ENCODE measurements at regions not wholly inside any gene's neighbourhood (a gene's known extent, or its start where the extent isn't known, plus 50 kb on each side); places are given as distances from the start of the nearest gene placed in this dataset.
"Not testable (repeated sequence)": the region's sequence is repeated elsewhere in the genome, so short reads cannot be mapped to it uniquely, and the experiment has no call there.

- intact Hi-C loops (cut with micrococcal nuclease), result no loop called here
These were observed 181.7 kb upstream of the NPY2R start for GRCh38 chr4:155026715-155027114.

GRCh38 chr4:155032521-155033229, 175.8 kb upstream of the NPY2R start:
- intact Hi-C loops (cut with micrococcal nuclease), result no loop called here

GRCh38 chr4:155033604-155034003, 174.8 kb upstream of the NPY2R start:
- intact Hi-C loops (cut with micrococcal nuclease), result no loop called here

- intact Hi-C loops (cut with micrococcal nuclease), result no loop called here
These were observed 171.4 kb upstream of the NPY2R start for GRCh38 chr4:155037031-155037430.

- intact Hi-C loops (cut with micrococcal nuclease), result no loop called here
These were observed 170.0 kb upstream of the NPY2R start for GRCh38 chr4:155038459-155038858.

- intact Hi-C loops (cut with micrococcal nuclease), result no loop called here
These were observed 169.3 kb upstream of the NPY2R start for GRCh38 chr4:155039162-155039561.

- intact Hi-C loops (cut with micrococcal nuclease), result no loop called here
These were observed 168.4 kb upstream of the NPY2R start for GRCh38 chr4:155040031-155040430.

GRCh38 chr4:155042014-155042413, 166.4 kb upstream of the NPY2R start:
- intact Hi-C loops (cut with micrococcal nuclease), result no loop called here

GRCh38 chr4:155044251-155044650, 164.2 kb upstream of the NPY2R start:
- intact Hi-C loops (cut with micrococcal nuclease), result not testable (repeated sequence)

GRCh38 chr4:155047755-155048154, 160.7 kb upstream of the NPY2R start:
- intact Hi-C loops (cut with micrococcal nuclease), result no loop called here

- intact Hi-C loops (cut with micrococcal nuclease), result not testable (repeated sequence)
These were observed 154.4 kb upstream of the NPY2R start for GRCh38 chr4:155054042-155054441.

- intact Hi-C loops (cut with micrococcal nuclease), result no loop called here
These were observed 148.0 kb upstream of the NPY2R start for GRCh38 chr4:155060419-155060818.

GRCh38 chr4:155060873-155061272, 147.6 kb upstream of the NPY2R start:
- intact Hi-C loops (cut with micrococcal nuclease), result no loop called here

- intact Hi-C loops (cut with micrococcal nuclease), result no loop called here
These were observed 145.5 kb upstream of the NPY2R start for GRCh38 chr4:155062948-155063347.

GRCh38 chr4:155064934-155065333, 143.5 kb upstream of the NPY2R start:
- intact Hi-C loops (cut with micrococcal nuclease), result not testable (repeated sequence)

GRCh38 chr4:155066871-155067270, 141.6 kb upstream of the NPY2R start:
- intact Hi-C loops (cut with micrococcal nuclease), result no loop called here

- intact Hi-C loops (cut with micrococcal nuclease), result no loop called here
These were observed 136.5 kb upstream of the NPY2R start for GRCh38 chr4:155071962-155072361.

GRCh38 chr4:155072417-155072816, 136.0 kb upstream of the NPY2R start:
- intact Hi-C loops (cut with micrococcal nuclease), result no loop called here

- intact Hi-C loops (cut with micrococcal nuclease), result no loop called here
These were observed 134.6 kb upstream of the NPY2R start for GRCh38 chr4:155073852-155074251.

- intact Hi-C loops (cut with micrococcal nuclease), result no loop called here
These were observed 132.1 kb upstream of the NPY2R start for GRCh38 chr4:155076256-155076785.

- intact Hi-C loops (cut with micrococcal nuclease), result no loop called here
These were observed 130.8 kb upstream of the NPY2R start for GRCh38 chr4:155077452-155078229.

GRCh38 chr4:155079871-155080270, 128.6 kb upstream of the NPY2R start:
- intact Hi-C loops (cut with micrococcal nuclease), result no loop called here

GRCh38 chr4:155081222-155081621, 127.2 kb upstream of the NPY2R start:
- intact Hi-C loops (cut with micrococcal nuclease), result no loop called here
